SK-N-SH treated with all-trans-retinoic acid at 6 μM for 48 hours (cell line): ENCODE measurements at regions not wholly inside any gene's neighbourhood (a gene's known extent, or its start where the extent isn't known, plus 50 kb on each side); places are given as distances from the start of the nearest gene placed in this dataset.

Source experiments
- BACH2 ChIP-seq: fragments of 250-450 bp; sonication (Bioruptor Pico); IDR thresholded peaks from 2 replicates; pipeline ENCODE4 v1.9.0; 2021; ENCODE audit warnings: mild to moderate bottlenecking, borderline replicate concordance
- CSRNP3 ChIP-seq: fragments of 250-450 bp; sonication (Bioruptor Pico); IDR thresholded peaks from 2 replicates; pipeline ENCODE4 v1.5.1; 2021; ENCODE audit warnings: mild to moderate bottlenecking, moderate library complexity
- GLIS3 ChIP-seq: fragments of 250-450 bp; sonication (Bioruptor Pico); IDR thresholded peaks from 2 replicates; pipeline ENCODE4 v1.5.0; 2020; ENCODE audit warnings: mild to moderate bottlenecking, moderate library complexity
- OSR1 ChIP-seq: fragments of 250-450 bp; sonication (Bioruptor Pico); IDR thresholded peaks from 2 replicates; pipeline ENCODE4 v1.8.0; 2022; ENCODE audit warnings: moderate library complexity, mild to moderate bottlenecking, inconsistent platforms
- PPARA ChIP-seq: fragments of 250-450 bp; sonication (Bioruptor Pico); IDR thresholded peaks from 2 replicates; pipeline ENCODE4 v1.5.0; 2020; ENCODE audit warnings: mild to moderate bottlenecking, borderline replicate concordance
- RARB ChIP-seq: fragments of 250-450 bp; sonication (Bioruptor Pico); IDR thresholded peaks from 2 replicates; pipeline ENCODE4 v1.8.0; 2021; ENCODE audit warnings: mild to moderate bottlenecking, moderate library complexity
- ZC3H10 ChIP-seq: fragments of 250-450 bp; sonication (Bioruptor Pico); IDR thresholded peaks from 2 replicates; pipeline ENCODE4 v1.5.1; 2021; ENCODE audit warnings: mild to moderate bottlenecking, moderate library complexity
- ZFP3 ChIP-seq: fragments of 250-450 bp; sonication (Bioruptor Pico); IDR thresholded peaks from 2 replicates; pipeline ENCODE4 v1.5.0; 2020; ENCODE audit warnings: mild to moderate bottlenecking, moderate library complexity
- ZFP30 ChIP-seq: fragments of 450-650 bp; formaldehyde crosslinking; IDR thresholded peaks from 2 replicates; pipeline ENCODE4 v1.5.0; 2022; ENCODE audit warnings: mild to moderate bottlenecking, moderate library complexity
- ZNF565 ChIP-seq: fragments of 450-650 bp; formaldehyde crosslinking; conservative IDR thresholded peaks from 2 replicates; pipeline ENCODE4 v1.5.0; 2020; ENCODE audit warnings: low read depth, mild to moderate bottlenecking, moderate library complexity
- ZNF70 ChIP-seq: fragments of 450-650 bp; formaldehyde crosslinking; IDR thresholded peaks from 2 replicates; pipeline ENCODE4 v1.5.0; 2020; ENCODE audit warnings: mild to moderate bottlenecking, moderate library complexity
- TF ChIP-seq, protein P1 (sequence below): fragments of 250-450 bp; sonication (Bioruptor Pico); IDR thresholded peaks from 2 replicates; pipeline ENCODE4 v1.8.0; 2020; ENCODE audit warnings: mild to moderate bottlenecking, moderate library complexity, borderline replicate concordance
- TF ChIP-seq, protein P2 (sequence below): fragments of 250-450 bp; sonication (Bioruptor Pico); IDR thresholded peaks from 2 replicates; pipeline ENCODE4 v1.5.1; 2020; ENCODE audit warnings: low read depth, mild to moderate bottlenecking, moderate library complexity
- TF ChIP-seq, protein P3 (sequence below): fragments of 250-450 bp; sonication (Bioruptor Pico); IDR thresholded peaks from 2 replicates; pipeline ENCODE4 v1.8.0; 2021; ENCODE audit warnings: low read depth, mild to moderate bottlenecking, moderate library complexity, borderline replicate concordance

- TF ChIP-seq RARB (CRISPR knock-in tag) (no peak), ZNF70 (CRISPR knock-in tag) (no peak), ZFP30 (CRISPR knock-in tag) (no peak), ZNF565 (CRISPR knock-in tag) (no peak), GLIS3 (CRISPR knock-in tag) (no peak), OSR1 (no peak), ZC3H10 (no peak), BACH2 (CRISPR knock-in tag) (no peak), CSRNP3 (CRISPR knock-in tag) (no peak), ZFP3 (CRISPR knock-in tag) (no peak), PPARA (CRISPR knock-in tag) (no peak)
- TF ChIP-seq, protein P1, sequence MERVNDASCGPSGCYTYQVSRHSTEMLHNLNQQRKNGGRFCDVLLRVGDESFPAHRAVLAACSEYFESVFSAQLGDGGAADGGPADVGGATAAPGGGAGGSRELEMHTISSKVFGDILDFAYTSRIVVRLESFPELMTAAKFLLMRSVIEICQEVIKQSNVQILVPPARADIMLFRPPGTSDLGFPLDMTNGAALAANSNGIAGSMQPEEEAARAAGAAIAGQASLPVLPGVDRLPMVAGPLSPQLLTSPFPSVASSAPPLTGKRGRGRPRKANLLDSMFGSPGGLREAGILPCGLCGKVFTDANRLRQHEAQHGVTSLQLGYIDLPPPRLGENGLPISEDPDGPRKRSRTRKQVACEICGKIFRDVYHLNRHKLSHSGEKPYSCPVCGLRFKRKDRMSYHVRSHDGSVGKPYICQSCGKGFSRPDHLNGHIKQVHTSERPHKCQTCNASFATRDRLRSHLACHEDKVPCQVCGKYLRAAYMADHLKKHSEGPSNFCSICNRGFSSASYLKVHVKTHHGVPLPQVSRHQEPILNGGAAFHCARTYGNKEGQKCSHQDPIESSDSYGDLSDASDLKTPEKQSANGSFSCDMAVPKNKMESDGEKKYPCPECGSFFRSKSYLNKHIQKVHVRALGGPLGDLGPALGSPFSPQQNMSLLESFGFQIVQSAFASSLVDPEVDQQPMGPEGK (CRISPR knock-in tag): no peak
- TF ChIP-seq, protein P2, sequence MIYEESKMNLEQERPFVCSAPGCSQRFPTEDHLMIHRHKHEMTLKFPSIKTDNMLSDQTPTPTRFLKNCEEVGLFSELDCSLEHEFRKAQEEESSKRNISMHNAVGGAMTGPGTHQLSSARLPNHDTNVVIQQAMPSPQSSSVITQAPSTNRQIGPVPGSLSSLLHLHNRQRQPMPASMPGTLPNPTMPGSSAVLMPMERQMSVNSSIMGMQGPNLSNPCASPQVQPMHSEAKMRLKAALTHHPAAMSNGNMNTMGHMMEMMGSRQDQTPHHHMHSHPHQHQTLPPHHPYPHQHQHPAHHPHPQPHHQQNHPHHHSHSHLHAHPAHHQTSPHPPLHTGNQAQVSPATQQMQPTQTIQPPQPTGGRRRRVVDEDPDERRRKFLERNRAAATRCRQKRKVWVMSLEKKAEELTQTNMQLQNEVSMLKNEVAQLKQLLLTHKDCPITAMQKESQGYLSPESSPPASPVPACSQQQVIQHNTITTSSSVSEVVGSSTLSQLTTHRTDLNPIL (CRISPR knock-in tag): no peak
- TF ChIP-seq, protein P3, sequence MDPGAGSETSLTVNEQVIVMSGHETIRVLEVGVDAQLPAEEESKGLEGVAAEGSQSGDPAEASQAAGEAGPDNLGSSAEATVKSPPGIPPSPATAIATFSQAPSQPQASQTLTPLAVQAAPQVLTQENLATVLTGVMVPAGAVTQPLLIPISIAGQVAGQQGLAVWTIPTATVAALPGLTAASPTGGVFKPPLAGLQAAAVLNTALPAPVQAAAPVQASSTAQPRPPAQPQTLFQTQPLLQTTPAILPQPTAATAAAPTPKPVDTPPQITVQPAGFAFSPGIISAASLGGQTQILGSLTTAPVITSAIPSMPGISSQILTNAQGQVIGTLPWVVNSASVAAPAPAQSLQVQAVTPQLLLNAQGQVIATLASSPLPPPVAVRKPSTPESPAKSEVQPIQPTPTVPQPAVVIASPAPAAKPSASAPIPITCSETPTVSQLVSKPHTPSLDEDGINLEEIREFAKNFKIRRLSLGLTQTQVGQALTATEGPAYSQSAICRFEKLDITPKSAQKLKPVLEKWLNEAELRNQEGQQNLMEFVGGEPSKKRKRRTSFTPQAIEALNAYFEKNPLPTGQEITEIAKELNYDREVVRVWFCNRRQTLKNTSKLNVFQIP (CRISPR knock-in tag): no peak
These were observed 190.8 kb downstream of the ATP23 start for GRCh38 chr12:58131986-58132755.
